Urinary bladder (tissue), 3 donors: ENCODE measurements at regions not wholly inside any gene's neighbourhood (a gene's known extent, or its start where the extent isn't known, plus 50 kb on each side); places are given as distances from the start of the nearest gene placed in this dataset.
"Not testable (repeated sequence)": the region's sequence is repeated elsewhere in the genome, so short reads cannot be mapped to it uniquely, and the experiment has no call there.

Experiments
- DNase-seq: peaks from one replicate; pipeline ENCODE4 v3.0.0-alpha.2; 2015; ENCODE audit errors: extremely low spot score
- H3K27ac ChIP-seq: one replicate; pipeline ENCODE4 v1.5.1; 2013; ENCODE audit warnings: low read depth, mild to moderate bottlenecking, moderate library complexity
- H3K36me3 ChIP-seq: one replicate; pipeline ENCODE4 v1.6.1; 2013; ENCODE audit warnings: mild to moderate bottlenecking, moderate library complexity; ENCODE audit not compliant: insufficient read depth
- H3K4me1 ChIP-seq: one replicate; pipeline ENCODE4 v1.6.1; 2013; ENCODE audit warnings: mild to moderate bottlenecking, moderate library complexity; ENCODE audit not compliant: insufficient read depth
- H3K4me3 ChIP-seq: one replicate; pipeline ENCODE4 v1.5.1; 2013; ENCODE audit warnings: low read depth, low read length
- WGBS: extraction: QIAGEN DNeasy Blood & Tissue Kit; methylation state at CpG from one replicate; pipeline ENCODE4 v1.1.7; 2013; 5-methylcytosine and 5-hydroxymethylcytosine counted together
- donor health status: healthy with polysubstance abuse.
- donor health status: healthy.

DNA sequence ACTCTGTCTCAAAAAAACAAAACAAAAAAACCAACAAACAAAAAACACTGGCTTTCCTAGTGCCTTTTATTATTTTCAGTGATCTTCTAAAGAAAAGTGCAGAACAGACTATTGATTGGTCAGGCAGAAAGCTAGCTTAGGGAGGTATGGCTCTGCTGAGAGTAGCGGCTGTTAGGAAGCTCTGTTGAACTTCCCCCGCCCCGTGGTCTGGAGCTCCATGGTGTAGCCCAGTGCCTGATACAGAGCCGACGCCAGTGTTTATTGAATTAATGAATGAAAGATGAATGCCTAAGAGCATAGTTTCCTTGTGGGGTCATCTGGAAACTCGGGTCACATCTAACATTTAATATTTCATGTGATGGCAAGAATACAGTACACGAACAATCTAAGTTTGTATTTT lies 90.5 kb upstream of the ARMC3 start:
- no peak for DNase-seq
- H3K36me3 ChIP-seq, result no peaks in the 10 kb centered on the region
- no peaks in the 10 kb centered on the region for H3K4me1 ChIP-seq
- H3K4me3 ChIP-seq, result no peak overlapping the region
- no peak overlapping the region for H3K27ac ChIP-seq
- 74% methylated on average over 7 of the region's 7 CpGs for whole genome bisulfite sequencing

DNA sequence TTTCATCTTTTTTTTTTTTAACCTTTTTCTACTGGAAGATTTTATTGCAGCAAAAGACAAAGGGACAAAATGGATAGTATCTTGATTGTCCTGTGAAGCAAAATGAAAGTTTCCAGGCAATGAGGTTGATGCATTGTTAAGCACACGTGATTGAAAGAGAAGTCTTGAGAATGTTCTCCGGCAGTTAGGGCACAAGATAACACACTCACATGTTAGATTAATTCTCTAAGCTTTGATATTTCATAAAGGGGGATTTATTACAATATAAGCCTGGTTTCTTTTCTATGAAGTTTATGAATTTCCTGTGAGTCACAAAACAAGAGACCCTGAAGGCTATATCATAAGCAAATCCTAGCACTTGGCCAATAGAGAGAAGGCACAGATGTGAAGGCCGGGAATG lies 93.4 kb upstream of the ARMC3 start:
- H3K4me3 ChIP-seq, result no peak overlapping the region
- H3K36me3 ChIP-seq, result no peaks in the 10 kb centered on the region
- WGBS, result 78% methylated on average over 3 of the region's 3 CpGs
- no peak for DNase-seq
- H3K4me1 ChIP-seq, result no peaks in the 10 kb centered on the region
- no peak overlapping the region for H3K27ac ChIP-seq

DNA sequence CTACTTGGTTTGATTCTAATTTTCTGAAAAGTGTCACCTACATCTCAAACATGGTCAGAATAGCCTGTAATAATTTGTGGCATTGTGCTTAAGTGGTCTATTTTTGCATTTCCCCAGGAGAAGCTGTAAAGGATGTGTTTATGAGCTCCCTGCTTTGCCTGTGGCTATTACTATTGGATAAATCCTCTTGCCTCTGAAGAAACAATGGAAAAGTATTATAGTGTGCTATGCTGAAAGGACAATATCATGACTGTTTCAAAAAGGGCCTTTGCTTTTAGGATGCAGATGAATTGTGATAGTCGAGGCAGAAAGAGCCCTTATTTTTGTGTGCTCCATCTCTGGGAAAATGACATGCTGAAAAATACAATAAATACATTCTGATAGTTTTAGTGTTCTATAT lies 94.1 kb upstream of the ARMC3 start:
- Histone ChIP-seq H3K4me3 (no peak overlapping the region), H3K27ac (no peak overlapping the region), H3K4me1 (no peaks in the 10 kb centered on the region), H3K36me3 (no peaks in the 10 kb centered on the region)
- 60% methylated on average over 1 of the region's 1 CpG for WGBS
- DNase-seq, result no peak

DNA sequence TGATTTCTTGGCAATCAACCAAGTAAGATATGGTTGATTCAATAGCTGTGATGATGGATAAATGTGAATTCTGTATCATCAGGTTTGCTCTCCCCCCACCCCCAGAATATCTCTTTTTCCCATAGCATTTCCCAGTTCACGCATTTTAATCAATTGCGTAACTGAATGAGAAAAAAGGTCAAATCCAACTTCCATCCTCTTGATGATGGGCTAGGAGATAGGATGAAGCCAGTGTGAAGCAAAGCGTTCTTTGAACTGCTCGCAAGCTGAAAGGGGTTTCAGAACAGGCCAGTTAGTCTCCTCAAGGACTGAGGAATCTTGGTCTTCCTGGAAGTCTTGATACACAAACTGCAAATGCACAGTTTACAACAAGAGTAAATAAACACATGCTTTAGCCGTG lies 94.5 kb upstream of the ARMC3 start:
- no peak overlapping the region for H3K4me3 ChIP-seq
- 83% methylated on average over 5 of the region's 5 CpGs for WGBS
- DNase-seq, result no peak
- H3K36me3 ChIP-seq, result no peaks in the 10 kb centered on the region
- no peaks in the 10 kb centered on the region for H3K4me1 ChIP-seq
- no peak overlapping the region for H3K27ac ChIP-seq

DNA sequence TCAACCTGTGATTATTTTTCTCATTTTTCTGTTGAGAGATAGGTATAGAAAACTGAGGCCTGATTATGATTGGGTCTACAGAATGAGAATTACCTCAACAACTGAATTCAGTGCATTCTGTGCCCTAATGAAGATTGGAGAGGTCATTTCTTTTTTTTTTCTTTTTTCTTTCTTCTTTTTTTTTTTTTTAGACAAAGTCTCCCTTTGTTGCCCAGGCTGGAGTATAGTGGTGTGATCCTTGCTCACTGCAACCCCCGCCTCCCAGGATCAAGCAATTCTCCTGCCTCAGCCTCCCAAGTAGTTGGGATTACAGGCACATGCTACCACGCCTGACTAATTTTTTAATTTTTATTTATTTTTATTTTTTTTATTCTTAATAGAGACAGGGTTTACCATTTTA lies 95.0 kb upstream of the ARMC3 start:
- Histone ChIP-seq H3K4me1 (no peaks in the 10 kb centered on the region), H3K4me3 (no peak overlapping the region), H3K27ac (no peak overlapping the region), H3K36me3 (no peaks in the 10 kb centered on the region)
- DNase-seq, result no peak
- WGBS, result 99% methylated on average over 2 of the region's 2 CpGs

DNA sequence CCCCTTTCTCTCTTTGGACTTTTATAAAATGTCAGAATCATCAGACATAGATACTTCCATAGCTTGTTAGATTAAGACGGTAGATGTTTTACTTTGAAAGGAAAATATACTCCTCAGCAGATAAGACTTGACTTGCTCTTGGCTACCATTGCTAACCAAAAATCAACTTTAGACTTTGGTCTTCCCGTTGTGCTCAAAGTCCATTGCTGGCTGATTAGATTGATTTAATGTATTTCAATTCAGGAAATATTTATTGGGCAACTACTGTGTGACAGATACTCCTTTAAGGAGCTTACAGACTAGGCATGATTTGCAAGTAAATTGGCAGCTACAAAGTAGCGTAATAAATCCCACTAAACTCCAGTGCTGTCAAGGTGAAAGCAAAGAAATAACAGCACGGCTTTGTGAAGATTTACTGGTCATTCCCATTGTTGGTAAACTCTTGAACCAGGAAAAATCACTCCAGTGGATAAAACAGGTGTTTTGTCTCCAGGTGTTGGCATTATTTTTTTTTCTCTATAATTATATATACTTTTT lies 95.7 kb upstream of the ARMC3 start:
- WGBS, result 81% methylated on average over 4 of the region's 4 CpGs
- no peak overlapping the region for H3K27ac ChIP-seq
- no peaks in the 10 kb centered on the region for H3K4me1 ChIP-seq
- H3K36me3 ChIP-seq, result no peaks in the 10 kb centered on the region
- DNase-seq, result no peak
- no peak overlapping the region for H3K4me3 ChIP-seq

DNA sequence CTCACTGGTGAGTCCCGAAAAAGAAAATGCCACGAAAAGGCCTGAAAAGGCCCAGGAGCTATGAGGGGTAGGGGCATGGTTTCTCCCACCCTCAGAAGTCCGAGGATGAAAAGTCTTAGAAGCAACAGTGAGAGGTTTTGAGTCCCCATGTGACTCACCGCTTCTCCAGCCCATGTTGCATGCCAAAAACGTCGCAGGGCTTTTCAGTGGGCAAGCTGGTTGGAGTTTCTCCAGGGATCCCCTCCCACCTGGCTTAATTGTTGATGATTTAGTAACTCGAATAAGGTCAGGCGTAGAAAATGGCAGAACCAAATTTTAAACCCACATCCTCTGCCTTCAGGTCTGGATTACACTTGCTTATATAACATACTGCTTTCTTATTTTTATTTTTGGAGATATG lies 96.3 kb upstream of the ARMC3 start:
- Histone ChIP-seq H3K36me3 (no peaks in the 10 kb centered on the region), H3K4me3 (no peak overlapping the region), H3K27ac (no peak overlapping the region), H3K4me1 (no peaks in the 10 kb centered on the region)
- WGBS, result 79% methylated on average over 8 of the region's 8 CpGs
- no peak for DNase-seq

DNA sequence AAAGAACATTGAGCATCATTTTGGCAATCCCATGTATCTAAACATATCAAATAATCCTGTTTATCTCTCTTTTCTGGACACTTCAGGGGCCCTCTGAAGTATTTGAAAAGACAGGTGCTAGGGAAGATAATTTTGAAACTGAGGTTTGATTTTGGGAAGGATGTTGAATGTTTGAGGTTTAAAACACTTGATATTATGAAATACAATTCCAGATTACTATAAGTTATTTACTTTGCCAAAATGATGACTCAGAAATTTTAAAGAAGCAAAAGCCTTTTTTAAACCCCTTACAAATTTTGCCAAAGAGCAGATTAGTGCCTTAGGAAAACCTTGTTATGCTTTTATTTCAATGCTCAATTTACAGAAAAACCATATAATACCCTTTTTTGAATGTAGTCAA lies 99.1 kb upstream of the ARMC3 start:
- H3K27ac ChIP-seq, H3K4me3 ChIP-seq, DNase-seq, H3K36me3 ChIP-seq, H3K4me1 ChIP-seq: not testable (repeated sequence)

DNA sequence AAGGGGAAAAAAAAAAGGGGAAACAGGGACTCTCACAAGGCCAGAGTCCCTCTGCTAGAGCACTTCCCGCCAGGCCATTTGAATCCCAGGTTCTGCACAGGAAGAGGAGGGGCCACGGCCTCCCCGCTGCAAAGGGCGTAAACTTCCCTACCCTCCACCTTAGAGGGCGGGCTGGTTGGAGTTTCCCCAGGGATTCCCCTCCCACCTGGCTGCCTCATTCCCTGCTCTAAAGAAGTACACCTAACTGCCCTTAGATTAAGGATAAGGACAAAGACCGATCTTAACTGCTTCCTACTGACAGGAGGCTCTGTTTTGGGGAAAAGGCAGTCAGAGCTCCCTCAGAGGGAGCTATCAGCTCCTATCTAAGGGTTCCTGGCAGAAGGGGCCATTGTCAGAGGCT lies 102.0 kb upstream of the ARMC3 start:
- 88% methylated on average over 6 of the region's 6 CpGs for WGBS
- no peaks in the 10 kb centered on the region for H3K4me1 ChIP-seq
- no peak overlapping the region for H3K27ac ChIP-seq
- H3K4me3 ChIP-seq, result no peak overlapping the region
- no peak for DNase-seq
- no peaks in the 10 kb centered on the region for H3K36me3 ChIP-seq

DNA sequence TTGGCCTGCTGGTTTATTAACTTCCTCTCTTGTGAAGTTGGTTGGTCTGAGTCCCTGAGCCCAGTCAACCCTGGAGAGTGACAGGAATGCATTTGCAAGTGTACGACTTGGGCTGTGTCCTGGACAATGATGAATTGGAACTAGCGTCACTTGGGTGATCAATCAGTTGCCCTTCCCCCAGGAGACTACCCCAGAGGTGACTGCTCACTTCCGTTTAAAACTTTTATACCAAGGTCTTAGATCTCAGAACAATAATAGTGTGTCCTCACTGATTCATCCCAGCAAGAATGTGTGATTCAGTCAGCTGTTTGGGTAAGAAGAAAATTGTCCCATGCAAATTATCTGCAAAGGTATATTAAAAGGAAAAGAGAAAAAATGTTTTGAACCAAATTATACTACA lies 102.9 kb upstream of the ARMC3 start:
- H3K4me1 ChIP-seq, result no peaks in the 10 kb centered on the region
- no peak for DNase-seq
- H3K4me3 ChIP-seq, result no peak overlapping the region
- 92% methylated on average over 3 of the region's 3 CpGs for WGBS
- H3K27ac ChIP-seq, result no peak overlapping the region
- no peaks in the 10 kb centered on the region for H3K36me3 ChIP-seq

DNA sequence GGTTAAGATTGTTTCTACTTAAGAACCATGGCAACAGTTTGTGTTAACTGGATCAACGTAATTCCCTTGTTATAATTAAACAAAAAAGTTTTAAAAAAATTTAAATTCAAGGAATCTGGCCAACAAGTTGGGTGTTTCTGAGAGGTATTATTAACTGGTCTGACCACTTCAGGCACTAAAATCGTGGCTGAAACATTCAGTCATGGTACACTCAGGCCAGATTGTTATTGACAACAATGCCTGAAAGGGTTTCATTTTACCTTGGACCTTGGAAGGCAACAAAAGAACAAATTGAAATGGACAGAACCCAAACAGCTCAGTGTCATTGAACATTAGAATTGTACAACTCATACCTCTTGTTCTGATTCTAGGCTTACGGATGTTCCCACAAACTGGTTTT lies 103.3 kb upstream of the ARMC3 start:
- Histone ChIP-seq H3K4me1 (no peaks in the 10 kb centered on the region), H3K4me3 (no peak overlapping the region), H3K36me3 (no peaks in the 10 kb centered on the region), H3K27ac (no peak overlapping the region)
- DNase-seq, result no peak
- WGBS, result 91% methylated on average over 3 of the region's 3 CpGs

DNA sequence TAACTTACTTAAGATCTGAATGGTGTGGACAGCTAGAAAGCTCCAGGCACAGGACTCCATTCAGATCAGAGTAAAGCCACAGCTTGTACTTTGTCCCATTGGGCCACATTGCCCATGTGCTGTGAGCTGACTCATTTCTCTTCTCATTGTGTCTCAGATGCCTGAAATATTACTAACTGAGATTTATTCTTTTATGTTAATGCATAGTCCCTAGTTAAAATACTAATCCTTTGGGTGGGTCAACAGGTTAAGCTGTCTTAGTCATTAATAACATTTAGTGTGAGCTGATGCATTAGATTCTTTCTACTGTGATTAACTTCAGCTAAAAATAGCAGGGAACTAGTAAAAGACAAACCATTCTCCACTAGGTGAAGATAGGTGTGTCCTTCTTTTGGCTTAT lies 104.7 kb upstream of the ARMC3 start:
- Histone ChIP-seq H3K4me3 (no peak overlapping the region), H3K36me3 (no peaks in the 10 kb centered on the region), H3K4me1 (no peaks in the 10 kb centered on the region), H3K27ac (no peak overlapping the region)
- DNase-seq, result no peak

DNA sequence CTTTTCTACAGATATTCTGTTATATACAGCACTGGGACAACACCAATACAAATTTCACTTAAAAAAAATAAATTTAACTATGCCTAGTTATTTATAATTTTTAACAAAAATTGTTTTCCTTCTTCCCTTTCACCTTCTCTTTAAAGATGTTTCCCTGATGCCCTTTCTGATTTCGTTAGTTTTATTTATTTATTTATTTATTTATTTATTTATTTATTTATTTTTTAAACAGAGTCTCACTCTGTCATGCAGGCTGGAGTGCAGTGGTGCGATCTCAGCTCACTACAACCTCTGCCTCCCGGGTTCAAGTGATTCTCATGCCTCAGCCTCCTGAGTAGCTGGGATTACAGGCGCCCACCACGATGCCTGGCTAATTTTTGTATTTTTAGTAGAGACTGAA lies 105.9 kb upstream of the ARMC3 start:
- H3K36me3 ChIP-seq, H3K4me1 ChIP-seq, DNase-seq, H3K4me3 ChIP-seq, H3K27ac ChIP-seq: not testable (repeated sequence)
- 91% methylated on average over 5 of the region's 5 CpGs for WGBS

GRCh38 chr10:22821501-22821900 lies 106.4 kb upstream of the ARMC3 start:
- H3K36me3 ChIP-seq, result no peaks in the 10 kb centered on the region
- no peak overlapping the region for H3K27ac ChIP-seq
- H3K4me1 ChIP-seq, result no peaks in the 10 kb centered on the region
- DNase-seq, result no peak
- WGBS, result 45% methylated on average over 1 of the region's 1 CpG
- no peak overlapping the region for H3K4me3 ChIP-seq

- H3K27ac ChIP-seq, result no peak overlapping the region
- no peaks in the 10 kb centered on the region for H3K4me1 ChIP-seq
- no peak for DNase-seq
- H3K36me3 ChIP-seq, result no peaks in the 10 kb centered on the region
- 80% methylated on average over 4 of the region's 4 CpGs for WGBS
- H3K4me3 ChIP-seq, result no peak overlapping the region
Observed at GRCh38 chr10:22816298-22816653, 101.9 kb upstream of the PIP4K2A start.
